ENCODE measurements at regions not wholly inside any gene's neighbourhood (a gene's known extent, or its start where the extent isn't known, plus 50 kb on each side); places are given as distances from the start of the nearest gene placed in this dataset.

DNA sequence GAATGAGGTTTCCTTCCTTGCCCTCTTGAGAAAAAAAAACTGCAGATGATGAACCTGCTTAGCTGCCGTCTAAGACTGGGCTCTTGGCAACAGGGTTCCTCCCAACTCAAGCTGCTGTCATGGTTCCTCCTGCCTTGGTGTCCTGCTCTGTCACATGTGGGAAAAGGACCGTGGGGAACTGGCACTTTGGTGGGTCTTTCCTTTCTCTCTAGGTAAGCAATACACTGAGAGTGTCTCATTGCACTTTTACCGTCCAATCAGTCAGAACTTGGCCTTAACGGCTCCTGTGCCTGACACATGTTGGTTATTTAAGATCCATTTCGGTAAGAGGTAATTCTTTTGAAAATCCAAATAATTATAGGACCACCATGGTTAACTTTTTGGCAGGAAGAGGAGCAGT lies 60.8 kb upstream of the RNF152 start:
- TF ChIP-seq, protein P1, sequence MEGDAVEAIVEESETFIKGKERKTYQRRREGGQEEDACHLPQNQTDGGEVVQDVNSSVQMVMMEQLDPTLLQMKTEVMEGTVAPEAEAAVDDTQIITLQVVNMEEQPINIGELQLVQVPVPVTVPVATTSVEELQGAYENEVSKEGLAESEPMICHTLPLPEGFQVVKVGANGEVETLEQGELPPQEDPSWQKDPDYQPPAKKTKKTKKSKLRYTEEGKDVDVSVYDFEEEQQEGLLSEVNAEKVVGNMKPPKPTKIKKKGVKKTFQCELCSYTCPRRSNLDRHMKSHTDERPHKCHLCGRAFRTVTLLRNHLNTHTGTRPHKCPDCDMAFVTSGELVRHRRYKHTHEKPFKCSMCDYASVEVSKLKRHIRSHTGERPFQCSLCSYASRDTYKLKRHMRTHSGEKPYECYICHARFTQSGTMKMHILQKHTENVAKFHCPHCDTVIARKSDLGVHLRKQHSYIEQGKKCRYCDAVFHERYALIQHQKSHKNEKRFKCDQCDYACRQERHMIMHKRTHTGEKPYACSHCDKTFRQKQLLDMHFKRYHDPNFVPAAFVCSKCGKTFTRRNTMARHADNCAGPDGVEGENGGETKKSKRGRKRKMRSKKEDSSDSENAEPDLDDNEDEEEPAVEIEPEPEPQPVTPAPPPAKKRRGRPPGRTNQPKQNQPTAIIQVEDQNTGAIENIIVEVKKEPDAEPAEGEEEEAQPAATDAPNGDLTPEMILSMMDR (conservative IDR thresholded peaks at IDR 0.05) = no peak
- no peak for TF ChIP-seq EZH2 (IDR thresholded peaks at IDR 0.05; ENCODE audit: low read depth)

Data from PC-9 (cell line).